ENCODE measurements at regions not wholly inside any gene's neighbourhood (a gene's known extent, or its start where the extent isn't known, plus 50 kb on each side); places are given as distances from the start of the nearest gene placed in this dataset.

DNA sequence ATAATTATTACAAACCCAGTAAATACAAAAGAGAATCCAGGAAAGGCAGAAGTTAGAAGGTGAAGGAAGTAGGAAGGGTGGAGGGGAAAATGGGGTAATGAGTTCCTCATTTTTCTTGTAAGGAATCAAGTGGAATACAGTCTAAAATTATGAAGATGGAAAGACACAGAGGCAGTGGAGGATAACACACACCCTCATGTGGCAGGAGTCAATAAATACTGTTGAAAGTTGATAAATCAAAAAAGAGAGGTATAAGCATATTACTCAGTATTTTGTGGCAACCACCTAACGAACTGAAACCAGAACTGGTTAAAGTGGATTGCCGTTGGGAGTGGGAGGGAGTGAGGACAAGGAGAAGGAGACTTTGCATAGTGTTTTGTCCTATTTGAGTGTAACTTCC, 78.6 kb upstream of the SLC44A3 start:
- H3K9me3 ChIP-seq: no peaks in the 10 kb centered on the region
- no peak overlapping the region for H3K4me3 ChIP-seq
- DNase-seq (no peak), ATAC-seq (no peak)
- 51 to 58% (median 55%) methylated on average over 2 of the region's 2 CpGs for WGBS, 3 donors
- no peaks in the 10 kb centered on the region for H3K4me1 ChIP-seq
- TF ChIP-seq CTCF (IDR thresholded peaks at IDR 0.05): no peak
- intact Hi-C loops (cut with DNase I): no loop called here
- no peaks in the 10 kb centered on the region for H3K36me3 ChIP-seq (ENCODE audit: insufficient read depth in 1 of 2, low read depth in 1 of 2)
- no peaks in the 10 kb centered on the region for H3K27me3 ChIP-seq (ENCODE audit: insufficient read depth in 3 of 3, low read length in 2 of 3)
- no peak overlapping the region for H3K27ac ChIP-seq

DNA sequence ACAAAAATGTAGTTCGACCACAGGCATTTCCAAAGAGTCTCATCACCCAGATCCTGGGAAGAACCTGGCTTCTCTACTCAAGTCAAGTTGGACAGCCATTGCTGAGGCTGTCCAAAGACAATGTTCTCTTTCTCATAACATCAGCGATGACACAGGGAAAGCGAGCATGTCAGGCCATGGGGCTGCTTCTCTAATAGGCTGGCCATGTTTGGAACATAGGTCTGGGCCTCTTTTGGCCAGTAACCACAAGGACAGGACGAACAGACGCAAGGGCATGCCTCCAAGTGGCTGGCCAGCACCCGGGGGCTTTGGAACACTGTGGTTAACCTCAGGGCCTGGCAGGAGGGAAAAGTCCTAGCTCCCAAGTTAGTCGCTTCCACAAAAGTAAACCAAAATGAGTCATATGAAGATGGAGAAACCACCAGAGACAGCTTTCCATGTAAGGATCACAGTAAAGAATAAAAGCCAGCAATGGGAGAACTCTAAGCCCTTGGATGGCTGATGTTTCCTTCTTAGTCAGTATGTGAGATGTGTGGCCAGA, 80.6 kb upstream of the SLC44A3 start:
- DNase-seq: peak; percentile 60 to 78

DNA sequence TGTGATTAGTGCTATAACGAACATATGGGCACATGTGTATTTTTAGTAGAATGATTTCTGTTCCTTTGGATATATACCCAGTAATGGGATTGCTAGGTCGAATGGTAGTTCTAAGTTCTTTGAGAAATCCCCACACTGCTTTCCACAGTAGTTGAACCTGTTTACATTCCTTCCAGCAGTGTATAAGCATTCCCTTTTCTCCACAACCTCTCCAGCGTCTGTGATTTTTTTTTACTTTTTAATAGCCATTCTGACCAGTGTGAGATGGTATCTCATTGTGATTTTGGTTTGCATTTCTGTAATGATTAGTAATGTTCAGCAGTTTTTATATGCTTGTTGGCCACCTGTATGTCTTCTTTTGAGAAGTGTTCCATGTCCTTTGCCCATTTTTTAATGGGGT, 81.8 kb upstream of the SLC44A3 start:
- TF ChIP-seq CTCF (IDR thresholded peaks at IDR 0.05): no peak
- no peak overlapping the region for H3K4me3 ChIP-seq
- H3K27me3 ChIP-seq (ENCODE audit: insufficient read depth in 3 of 3, low read length in 2 of 3): no peaks in the 10 kb centered on the region
- intact Hi-C loops (cut with DNase I): no loop called here
- DNase-seq (no peak), ATAC-seq (no peak)
- no peak overlapping the region for H3K27ac ChIP-seq
- no peaks in the 10 kb centered on the region for H3K9me3 ChIP-seq
- 89 to 96% (median 94%) methylated on average over 3 of the region's 3 CpGs for WGBS, 3 donors
- no peaks in the 10 kb centered on the region for H3K36me3 ChIP-seq (ENCODE audit: insufficient read depth in 1 of 2, low read depth in 1 of 2)
- no peaks in the 10 kb centered on the region for H3K4me1 ChIP-seq

More for the DNA sequence above, 80.6 kb upstream of the SLC44A3 start:
- H3K4me1 ChIP-seq: no peaks in the 10 kb centered on the region
- no peak overlapping the region for H3K4me3 ChIP-seq
- H3K27ac ChIP-seq: no peak overlapping the region
- WGBS, 3 donors: 42 to 60% (median 47%) methylated on average over 7 of the region's 7 CpGs
- no peaks in the 10 kb centered on the region for H3K9me3 ChIP-seq
- no peak for TF ChIP-seq CTCF (IDR thresholded peaks at IDR 0.05)
- H3K36me3 ChIP-seq (ENCODE audit: insufficient read depth in 1 of 2, low read depth in 1 of 2): no peaks in the 10 kb centered on the region
- intact Hi-C loops (cut with DNase I): no loop called here
- no peaks in the 10 kb centered on the region for H3K27me3 ChIP-seq (ENCODE audit: insufficient read depth in 3 of 3, low read length in 2 of 3)
- ATAC-seq: peak in 3 of 4 donors; percentile 24 to 78 (median 59)

DNA sequence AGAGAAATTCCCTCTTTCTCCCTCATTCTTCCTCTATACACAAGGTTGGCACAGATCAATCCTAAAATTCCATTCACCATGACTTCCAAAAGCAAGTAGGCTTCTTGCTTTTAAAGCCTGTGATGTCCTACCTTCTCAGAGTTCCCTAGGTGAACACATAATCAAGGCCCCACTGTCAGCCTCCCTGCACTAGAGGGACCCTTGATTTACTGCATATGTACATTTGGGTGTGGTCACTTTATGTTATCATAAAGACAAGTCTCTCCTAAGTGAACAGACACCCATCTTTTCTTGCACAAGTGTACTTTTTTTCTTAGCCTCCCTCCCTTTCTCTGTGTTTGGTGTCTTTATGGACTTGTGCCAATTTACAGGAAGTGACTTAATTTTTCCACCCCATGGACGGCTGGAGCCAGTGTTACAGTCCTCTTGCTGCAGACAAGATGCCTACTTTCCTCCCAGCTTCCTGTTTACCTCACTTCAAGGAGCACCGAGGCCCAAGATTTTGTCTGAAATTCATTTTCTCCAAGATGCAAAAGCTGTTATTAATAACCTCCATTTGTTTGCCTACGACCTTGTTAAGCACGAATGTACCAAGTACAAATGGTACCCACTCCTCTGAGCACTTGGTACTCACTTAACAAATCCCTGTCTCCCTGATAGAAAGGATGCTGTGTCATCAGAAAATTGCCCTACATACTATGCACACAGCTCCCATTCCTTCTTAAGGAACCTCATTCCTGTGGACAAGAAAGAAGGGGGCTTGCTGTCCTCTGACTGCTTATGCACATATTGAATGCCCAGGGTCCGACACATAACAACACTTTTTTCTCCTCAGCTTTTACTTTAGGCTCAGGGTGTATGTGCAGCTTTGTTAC, 82.8 kb upstream of the SLC44A3 start:
- Histone ChIP-seq H3K9me3 (no peaks in the 10 kb centered on the region), H3K4me1 (no peaks in the 10 kb centered on the region), H3K4me3 (no peak overlapping the region), H3K27me3 (ENCODE audit: insufficient read depth in 3 of 3, low read length in 2 of 3) (no peaks in the 10 kb centered on the region), H3K36me3 (ENCODE audit: insufficient read depth in 1 of 2, low read depth in 1 of 2) (no peaks in the 10 kb centered on the region), H3K27ac (no peak overlapping the region)
- no peak for DNase-seq
- TF ChIP-seq CTCF (IDR thresholded peaks at IDR 0.05): no peak
- 58 to 64% (median 62%) methylated on average over 5 of the region's 5 CpGs for WGBS, 3 donors
- ATAC-seq: no peak
- intact Hi-C loops (cut with DNase I): no loop called here

Measured in psoas muscle (tissue), 7 donors.